ENCODE measurements at regions not wholly inside any gene's neighbourhood (a gene's known extent, or its start where the extent isn't known, plus 50 kb on each side); places are given as distances from the start of the nearest gene placed in this dataset.

DNA sequence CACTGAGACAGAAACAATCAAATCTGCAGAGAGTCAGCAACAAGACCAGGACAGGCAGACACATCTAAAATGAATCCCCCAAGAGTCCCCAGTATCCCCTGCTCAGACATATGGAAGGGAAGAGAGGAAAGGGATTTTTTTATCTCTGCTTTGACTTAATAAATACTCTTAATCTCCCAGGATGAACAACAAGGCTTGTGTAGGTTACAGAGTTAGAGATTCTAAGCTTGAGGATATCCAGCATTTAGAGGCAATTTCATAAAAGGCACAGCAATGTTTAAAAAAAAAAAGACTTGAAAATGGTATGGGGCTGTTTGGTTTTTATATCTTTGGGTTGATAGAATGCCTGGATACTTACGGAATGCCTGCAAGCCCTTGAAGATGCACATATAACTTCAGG lies 199.9 kb downstream of the ARL4C start:
- no TSS peak for BruUV-seq (replicated peaks)
- H2AFZ ChIP-seq (ENCODE audit: low read length), result no peak overlapping the region
- TF ChIP-seq EZH2phosphoT487 (IDR thresholded peaks at IDR 0.05; ENCODE audit: borderline replicate concordance, low read depth, low read length), result no peak
- TF ChIP-seq, protein P1, sequence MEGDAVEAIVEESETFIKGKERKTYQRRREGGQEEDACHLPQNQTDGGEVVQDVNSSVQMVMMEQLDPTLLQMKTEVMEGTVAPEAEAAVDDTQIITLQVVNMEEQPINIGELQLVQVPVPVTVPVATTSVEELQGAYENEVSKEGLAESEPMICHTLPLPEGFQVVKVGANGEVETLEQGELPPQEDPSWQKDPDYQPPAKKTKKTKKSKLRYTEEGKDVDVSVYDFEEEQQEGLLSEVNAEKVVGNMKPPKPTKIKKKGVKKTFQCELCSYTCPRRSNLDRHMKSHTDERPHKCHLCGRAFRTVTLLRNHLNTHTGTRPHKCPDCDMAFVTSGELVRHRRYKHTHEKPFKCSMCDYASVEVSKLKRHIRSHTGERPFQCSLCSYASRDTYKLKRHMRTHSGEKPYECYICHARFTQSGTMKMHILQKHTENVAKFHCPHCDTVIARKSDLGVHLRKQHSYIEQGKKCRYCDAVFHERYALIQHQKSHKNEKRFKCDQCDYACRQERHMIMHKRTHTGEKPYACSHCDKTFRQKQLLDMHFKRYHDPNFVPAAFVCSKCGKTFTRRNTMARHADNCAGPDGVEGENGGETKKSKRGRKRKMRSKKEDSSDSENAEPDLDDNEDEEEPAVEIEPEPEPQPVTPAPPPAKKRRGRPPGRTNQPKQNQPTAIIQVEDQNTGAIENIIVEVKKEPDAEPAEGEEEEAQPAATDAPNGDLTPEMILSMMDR (conservative IDR thresholded peaks at IDR 0.05; ENCODE audit: low read length), result no peak
- no peak overlapping the region for H3K27ac ChIP-seq (ENCODE audit: low read depth, low read length, poor library complexity, severe bottlenecking)
- no peaks in the 10 kb centered on the region for H3K9me3 ChIP-seq (ENCODE audit: low read length)
- no peak overlapping the region for H3K4me3 ChIP-seq (ENCODE audit: low read depth, low read length, poor library complexity, severe bottlenecking)
- H3K4me2 ChIP-seq (ENCODE audit: low read length), result no peak overlapping the region
- no peaks in the 10 kb centered on the region for H3K36me3 ChIP-seq (ENCODE audit: insufficient read depth, low read length)
- H3K79me2 ChIP-seq (ENCODE audit: insufficient read depth, low read depth, low read length), result no peaks in the 10 kb centered on the region
- intact Hi-C loops (cut with micrococcal nuclease; ENCODE audit: unreplicated experiment), result no loop called here
- POLR2A ChIA-PET, result interaction anchor here (0.9 kb wide), 1 partner anchor 15 kb away, joined by 4 read pairs; no protein-coding TSS in a partner anchor
- peaks cover 42% of the 10 kb centered on the region for H3K4me1 ChIP-seq (ENCODE audit: insufficient read depth, low read length, poor library complexity, severe bottlenecking)
- no peaks in the 10 kb centered on the region for H3K9me2 ChIP-seq (ENCODE audit: insufficient read depth, low read length)
- DNase-seq (ENCODE audit: low spot score), result no peak
- CTCF ChIA-PET (ENCODE audit: unreplicated experiment), result interaction anchor here (0.5 kb wide), 1 partner anchor 39 kb away, joined by 3 read pairs; no protein-coding TSS in a partner anchor
- no peaks in the 10 kb centered on the region for H4K20me1 ChIP-seq (ENCODE audit: insufficient read depth, low read length)

DNA sequence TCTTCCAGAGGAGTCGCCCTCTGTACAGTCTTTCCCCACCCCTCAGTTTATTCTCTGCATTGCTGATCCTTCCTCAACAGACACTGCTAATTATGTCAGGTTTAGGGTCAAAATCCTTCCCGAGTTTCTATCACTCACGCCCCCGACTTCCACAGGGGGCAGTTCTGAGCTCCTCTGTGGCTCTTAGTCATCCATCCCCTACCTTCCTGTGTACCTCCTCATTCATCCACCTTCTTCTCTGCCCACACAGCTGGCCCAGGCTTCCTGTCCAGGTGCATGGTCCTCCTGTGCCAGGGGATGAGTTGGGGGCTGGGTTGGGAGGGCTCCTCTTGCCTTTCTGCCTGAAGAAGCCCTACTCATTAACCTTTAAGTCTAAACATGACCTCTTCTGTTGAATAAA lies 202.9 kb downstream of the ARL4C start:
- CTCF ChIA-PET (ENCODE audit: unreplicated experiment), result interaction anchor here (1.0 to 1.8 kb wide), 2 partner anchors 11 to 118 kb away, joined by 3 to 4 read pairs; no protein-coding TSS in a partner anchor
- peak overlapping the region; percentile 54 for H3K4me3 ChIP-seq (ENCODE audit: low read depth, low read length, poor library complexity, severe bottlenecking)
- H3K4me2 ChIP-seq (ENCODE audit: low read length), result peak overlapping the region; percentile 72
- no peak for TF ChIP-seq EZH2phosphoT487 (IDR thresholded peaks at IDR 0.05; ENCODE audit: borderline replicate concordance, low read depth, low read length)
- TF ChIP-seq, protein P1 (conservative IDR thresholded peaks at IDR 0.05; ENCODE audit: low read length), result peak; percentile 77
- no peaks in the 10 kb centered on the region for H3K9me3 ChIP-seq (ENCODE audit: low read length)
- no peaks in the 10 kb centered on the region for H4K20me1 ChIP-seq (ENCODE audit: insufficient read depth, low read length)
- H2AFZ ChIP-seq (ENCODE audit: low read length), result peak overlapping the region; percentile 53; the same call in 1 of the 2 replicates
- no peaks in the 10 kb centered on the region for H3K79me2 ChIP-seq (ENCODE audit: insufficient read depth, low read depth, low read length)
- peak; percentile 77 for DNase-seq (ENCODE audit: low spot score)
- H3K9me2 ChIP-seq (ENCODE audit: insufficient read depth, low read length), result no peaks in the 10 kb centered on the region
- BruUV-seq (replicated peaks), result no TSS peak
- POLR2A ChIA-PET, result interaction anchor here (0.5 to 6.2 kb wide), 8 partner anchors 52 to 334 kb away, joined by 3 to 60 read pairs (median 4); partner anchors contain the start of gene ARL4C
- peaks cover 67% of the 10 kb centered on the region for H3K4me1 ChIP-seq (ENCODE audit: insufficient read depth, low read length, poor library complexity, severe bottlenecking)
- H3K27ac ChIP-seq (ENCODE audit: low read depth, low read length, poor library complexity, severe bottlenecking), result peak overlapping the region; percentile 97
- no peaks in the 10 kb centered on the region for H3K36me3 ChIP-seq (ENCODE audit: insufficient read depth, low read length)
- intact Hi-C loops (cut with micrococcal nuclease; ENCODE audit: unreplicated experiment), result loop anchor here (1.0 kb wide), 1 partner anchor 132 kb away; no protein-coding TSS in a partner anchor

DNA sequence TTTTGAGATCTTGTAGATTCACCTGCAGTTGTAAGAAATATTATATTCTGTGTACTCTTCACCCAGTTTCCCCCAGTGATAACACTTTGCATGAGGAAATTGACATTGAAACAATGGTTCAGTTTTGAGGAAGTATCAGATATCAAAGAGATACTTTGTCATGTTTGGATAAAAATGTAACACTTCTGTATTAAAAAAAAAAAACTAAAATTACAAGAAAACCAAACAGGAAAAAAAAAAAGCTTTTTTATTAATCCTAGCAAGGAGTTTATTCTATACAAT lies 204.0 kb downstream of the ARL4C start:
- peak overlapping the region; percentile 97 for H3K27ac ChIP-seq (ENCODE audit: low read depth, low read length, poor library complexity, severe bottlenecking)
- POLR2A ChIA-PET, result interaction anchor here (0.7 to 6.2 kb wide), 12 partner anchors 12 to 204 kb away, joined by 3 to 60 read pairs (median 5); partner anchors contain the start of gene ARL4C
- TF ChIP-seq, protein P1 (conservative IDR thresholded peaks at IDR 0.05; ENCODE audit: low read length), result no peak
- TF ChIP-seq EZH2phosphoT487 (IDR thresholded peaks at IDR 0.05; ENCODE audit: borderline replicate concordance, low read depth, low read length), result no peak

More for the DNA sequence above, 204.0 kb downstream of the ARL4C start:
- peak; percentile 84 for DNase-seq (ENCODE audit: low spot score)
- Histone ChIP-seq H3K9me3 (ENCODE audit: low read length) (no peaks in the 10 kb centered on the region), H2AFZ (ENCODE audit: low read length) (peak overlapping the region; percentile 91; the same call in 1 of the 2 replicates), H4K20me1 (ENCODE audit: insufficient read depth, low read length) (no peaks in the 10 kb centered on the region), H3K4me3 (ENCODE audit: low read depth, low read length, poor library complexity, severe bottlenecking) (peak overlapping the region; percentile 54), H3K4me1 (ENCODE audit: insufficient read depth, low read length, poor library complexity, severe bottlenecking) (peaks cover 73% of the 10 kb centered on the region), H3K36me3 (ENCODE audit: insufficient read depth, low read length) (no peaks in the 10 kb centered on the region), H3K4me2 (ENCODE audit: low read length) (peak overlapping the region; percentile 72), H3K9me2 (ENCODE audit: insufficient read depth, low read length) (no peaks in the 10 kb centered on the region), H3K79me2 (ENCODE audit: insufficient read depth, low read depth, low read length) (no peaks in the 10 kb centered on the region)
- intact Hi-C loops (cut with micrococcal nuclease; ENCODE audit: unreplicated experiment), result loop anchor here (1.0 kb wide), 3 partner anchors 62 to 190 kb away; no protein-coding TSS in a partner anchor
- BruUV-seq (replicated peaks), result no TSS peak
- CTCF ChIA-PET (ENCODE audit: unreplicated experiment), result interaction anchor here (0.6 to 1.8 kb wide), 2 partner anchors 66 to 119 kb away, joined by 3 to 4 read pairs; no protein-coding TSS in a partner anchor
